HepG2 (cell line): ENCODE measurements at regions not wholly inside any gene's neighbourhood (a gene's known extent, or its start where the extent isn't known, plus 50 kb on each side); places are given as distances from the start of the nearest gene placed in this dataset.

ENCODE experiments used
- ATAC-seq: fragments of 200-7000 bp; cut with Tn5 transposase; 3 replicates; pipeline ENCODE4 v1.9.1; 2020; ENCODE audit warnings: mild to moderate bottlenecking, moderate library complexity
- BruUV-seq: library from RNA; stranded (reverse); fragments of 400-500 nt; replicated peaks from 2 replicates; lab custom pipeline; 2021; lab: Mats Ljungman, UMichigan
- CTCF ChIA-PET: fragments of 300-600 bp; formaldehyde crosslinking; extraction: SDS; loops from one replicate; lab custom pipeline; 2021; ENCODE audit warnings: low total read pairs, inconsistent platforms, low intra/inter-chr PET ratio; lab: Yijun Ruan, JAX
- POLR2A ChIA-PET: fragments of 350-600 bp; sonication (Branson Sonifier 250); formaldehyde crosslinking; loops from one replicate; lab custom pipeline; 2020; ENCODE audit warnings: antibody characterized with exemption, inconsistent platforms; lab: Yijun Ruan, JAX
- DNase-seq: peaks from one replicate; pipeline ENCODE4 v3.0.0-alpha.2; 2015; ENCODE audit warnings: low spot score
- FAIRE-seq: peaks from 3 replicates; lab custom pipeline; 2011; peaks lifted over from hg19 to GRCh38; lab: Jason Lieb, UNC
- H2AFZ ChIP-seq: one replicate; pipeline ENCODE4 v1.6.1; 2011; ENCODE audit warnings: low read length, inconsistent platforms
- H3K27ac ChIP-seq: fragments of 300-600 bp; 3 replicates; pipeline ENCODE4 v1.8.0; 2011; ENCODE audit warnings: mixed run types, mild to moderate bottlenecking, mixed read lengths, low read length, inconsistent platforms; ENCODE audit not compliant: insufficient read depth; ENCODE audit errors: extremely low read length
- H3K27me3 ChIP-seq, 2 experiments: fragments of 200-600 bp in 1 of 2; 2 replicates in 1 of 2; 3 replicates in 1 of 2; pipeline versions ENCODE4 v1.6.0 to v1.8.0; 2011; ENCODE audit warnings: low read length in 2 of 2, mild to moderate bottlenecking in 2 of 2, moderate library complexity in 2 of 2, inconsistent platforms in 1 of 2; ENCODE audit not compliant: insufficient read depth in 2 of 2, control insufficient read depth in 1 of 2
- H3K36me3 ChIP-seq, 2 experiments: fragments of 200-600 bp in 1 of 2; replicated peaks in 1 of 2; 2 replicates in 1 of 2; 3 replicates in 1 of 2; pipeline versions ENCODE4 v1.5.1 to v1.8.0; 2011; ENCODE audit warnings: low read length in 2 of 2, inconsistent platforms in 1 of 2; ENCODE audit not compliant: insufficient read depth in 2 of 2, control insufficient read depth in 1 of 2
- H3K4me1 ChIP-seq: 2 replicates; pipeline ENCODE4 v1.5.1; 2012; ENCODE audit warnings: low read length, inconsistent platforms; ENCODE audit not compliant: insufficient read depth
- H3K4me2 ChIP-seq: 2 replicates; pipeline ENCODE4 v1.6.0; 2011; ENCODE audit warnings: low read depth, low read length, inconsistent platforms
- H3K4me3 ChIP-seq, 3 experiments: fragments of 200-600 bp in 1 of 3; sonication (generic), shearing (Covaris generic) in 1 of 3; replicated peaks in 1 of 3; 2 replicates each; pipeline ENCODE4 v1.5.1; 2011 to 2016; ENCODE audit warnings: low read length in 3 of 3, inconsistent platforms in 2 of 3, low read depth in 2 of 3, mild to moderate bottlenecking in 2 of 3, control low read depth in 1 of 3, mixed read lengths in 1 of 3; ENCODE audit not compliant: insufficient read depth in 1 of 3
- H3K79me2 ChIP-seq: one replicate; pipeline ENCODE4 v1.6.1; 2011; ENCODE audit warnings: low read length, inconsistent platforms; ENCODE audit not compliant: insufficient read depth
- H3K9ac ChIP-seq: 2 replicates; pipeline ENCODE4 v1.6.0; 2011; ENCODE audit warnings: mild to moderate bottlenecking, low read depth, low read length, inconsistent platforms; ENCODE audit not compliant: insufficient read depth
- H3K9me3 ChIP-seq: 2 replicates; pipeline ENCODE4 v1.5.1; 2012; ENCODE audit warnings: mild to moderate bottlenecking, low read length
- H4K20me1 ChIP-seq: 2 replicates; pipeline ENCODE4 v1.6.0; 2011; ENCODE audit warnings: inconsistent platforms, mild to moderate bottlenecking, low read length, moderate library complexity; ENCODE audit not compliant: insufficient read depth
- FOXO1 ChIP-seq: sonication (generic); formaldehyde crosslinking; IDR thresholded peaks from 2 replicates; pipeline ENCODE4 v1.4.0; 2020; ENCODE audit warnings: missing genetic modification reagents
- HOXA7 ChIP-seq: sonication (generic); formaldehyde crosslinking; IDR thresholded peaks from 2 replicates; pipeline ENCODE4 v1.8.1; 2022; ENCODE audit warnings: mild to moderate bottlenecking, missing genetic modification reagents, moderate library complexity
- IKZF4 ChIP-seq: sonication (generic); formaldehyde crosslinking; IDR thresholded peaks from 2 replicates; pipeline ENCODE4 v1.5.1; 2020; ENCODE audit warnings: borderline replicate concordance, mild to moderate bottlenecking, low read depth, missing genetic modification reagents; ENCODE audit errors: not compliant biosample characterization
- PHF5A ChIP-seq: IDR thresholded peaks from one replicate; pipeline ENCODE4 v1.6.1; 2018; ENCODE audit warnings: low read depth, missing genetic modification reagents; ENCODE audit not compliant: unreplicated experiment
- RFX1 ChIP-seq: fragments of 450-650 bp; IDR thresholded peaks from 2 replicates; pipeline ENCODE4 v1.6.1; 2017
- SRF ChIP-seq: IDR thresholded peaks from 2 replicates; pipeline ENCODE4 v1.6.1; 2011; ENCODE audit warnings: mild to moderate bottlenecking, low read depth, low read length, moderate library complexity
- TBP ChIP-seq: sonication (generic); formaldehyde crosslinking; IDR thresholded peaks from 2 replicates; pipeline ENCODE4 v1.5.0; 2020; ENCODE audit warnings: missing genetic modification reagents
- ZFP37 ChIP-seq: sonication (generic); formaldehyde crosslinking; IDR thresholded peaks from 2 replicates; pipeline ENCODE4 v1.4.0; 2020; ENCODE audit warnings: missing genetic modification reagents, borderline replicate concordance
- ZFYVE20 ChIP-seq: sonication (generic); formaldehyde crosslinking; IDR thresholded peaks from 2 replicates; pipeline ENCODE4 v1.8.0; 2023; ENCODE audit warnings: low read depth, mild to moderate bottlenecking, moderate library complexity, missing genetic modification reagents, borderline replicate concordance
- ZKSCAN8 ChIP-seq: IDR thresholded peaks from 2 replicates; pipeline ENCODE4 v1.6.1; 2016; ENCODE audit warnings: borderline replicate concordance, missing genetic modification reagents, missing compliant biosample characterization
- ZNF160 ChIP-seq: sonication (generic); formaldehyde crosslinking; IDR thresholded peaks from 2 replicates; pipeline ENCODE4 v1.8.0; 2022; ENCODE audit warnings: mild to moderate bottlenecking, inconsistent platforms, missing genetic modification reagents
- ZNF230 ChIP-seq: sonication (generic); formaldehyde crosslinking; IDR thresholded peaks from 2 replicates; pipeline ENCODE4 v1.4.0; 2020; ENCODE audit warnings: mild to moderate bottlenecking, missing genetic modification reagents
- ZNF7 ChIP-seq: IDR thresholded peaks from 2 replicates; pipeline ENCODE4 v1.6.1; 2016; ENCODE audit warnings: missing biosample characterization, missing genetic modification reagents
- ZNF772 ChIP-seq: sonication (generic); formaldehyde crosslinking; IDR thresholded peaks from 2 replicates; pipeline ENCODE4 v1.5.0; 2020; ENCODE audit warnings: mild to moderate bottlenecking, missing genetic modification reagents
- ZNF775 ChIP-seq: sonication (generic); formaldehyde crosslinking; IDR thresholded peaks from 2 replicates; pipeline ENCODE4 v1.4.0; 2020; ENCODE audit warnings: missing genetic modification reagents, mild to moderate bottlenecking, moderate library complexity, borderline replicate concordance
- ZNF780A ChIP-seq: sonication (generic); formaldehyde crosslinking; IDR thresholded peaks from 2 replicates; pipeline ENCODE4 v1.8.0; 2022; ENCODE audit warnings: mild to moderate bottlenecking, missing genetic modification reagents, moderate library complexity
- ZNF782 ChIP-seq: sonication (generic); formaldehyde crosslinking; IDR thresholded peaks from 2 replicates; pipeline ENCODE4 v1.4.0; 2020; ENCODE audit warnings: missing genetic modification reagents, mild to moderate bottlenecking, borderline replicate concordance
- in situ Hi-C: cut with HindIII; loops from 2 replicates; pipeline ENCODE4 v1.10.0; 2017; ENCODE audit warnings: low pct_unique_long_range_greater_than_20kb; ENCODE audit not compliant: extremely low pct_ligation_motif_present
- intact Hi-C: fragments of 100-400 bp; cut with micrococcal nuclease; formaldehyde crosslinking; loops from one replicate; pipeline ENCODE4 v1.10.0; 2022; ENCODE audit not compliant: unreplicated experiment
- TF ChIP-seq, protein P1 (sequence below): IDR thresholded peaks from 2 replicates; pipeline ENCODE4 v1.6.1; 2016
- TF ChIP-seq, protein P2 (sequence below): sonication (generic); formaldehyde crosslinking; IDR thresholded peaks from 2 replicates; pipeline ENCODE4 v1.4.0; 2020; ENCODE audit warnings: missing genetic modification reagents, borderline replicate concordance
- TF ChIP-seq, protein P3 (sequence below): fragments of 450-650 bp; IDR thresholded peaks from 2 replicates; pipeline ENCODE4 v1.6.1; 2016
- TF ChIP-seq, protein P4 (sequence below): sonication (generic); formaldehyde crosslinking; IDR thresholded peaks from 2 replicates; pipeline ENCODE4 v1.5.1; 2020; ENCODE audit warnings: missing genetic modification reagents, mild to moderate bottlenecking, borderline replicate concordance
- TF ChIP-seq, protein P5 (sequence below): sonication (generic); formaldehyde crosslinking; IDR thresholded peaks from 2 replicates; pipeline ENCODE4 v1.5.0; 2020; ENCODE audit warnings: missing genetic modification reagents

DNA sequence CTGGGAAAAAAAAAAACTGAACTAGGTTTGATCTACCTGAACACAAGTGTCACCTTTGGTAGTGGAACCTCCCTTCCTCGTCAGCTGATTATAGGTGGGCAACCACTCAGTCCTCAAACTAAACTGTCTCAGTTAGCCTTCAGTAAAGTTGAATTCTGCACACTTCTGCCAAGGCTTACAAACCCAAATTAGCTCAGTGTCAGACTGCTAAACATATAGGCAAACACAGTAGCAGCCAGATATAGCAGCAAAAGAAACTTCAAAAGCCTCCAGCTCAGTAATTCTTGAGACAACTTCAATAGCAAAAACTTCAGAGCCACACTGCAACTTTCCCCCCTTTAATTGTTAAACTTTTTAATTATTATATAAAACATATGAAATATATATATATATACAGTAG, 956.9 kb downstream of the XPNPEP1 start (continued):
- TF ChIP-seq SRF (no peak), IKZF4 (CRISPR knock-in tag) (no peak), HOXA7 (CRISPR knock-in tag) (no peak), ZFYVE20 (CRISPR knock-in tag) (no peak), ZFP37 (CRISPR knock-in tag) (no peak), PHF5A (CRISPR knock-in tag) (no peak), ZNF782 (CRISPR knock-in tag) (no peak), ZNF775 (CRISPR knock-in tag) (no peak)
- TF ChIP-seq, protein P1, sequence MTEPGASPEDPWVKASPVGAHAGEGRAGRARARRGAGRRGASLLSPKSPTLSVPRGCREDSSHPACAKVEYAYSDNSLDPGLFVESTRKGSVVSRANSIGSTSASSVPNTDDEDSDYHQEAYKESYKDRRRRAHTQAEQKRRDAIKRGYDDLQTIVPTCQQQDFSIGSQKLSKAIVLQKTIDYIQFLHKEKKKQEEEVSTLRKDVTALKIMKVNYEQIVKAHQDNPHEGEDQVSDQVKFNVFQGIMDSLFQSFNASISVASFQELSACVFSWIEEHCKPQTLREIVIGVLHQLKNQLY (CRISPR knock-in tag) = no peak
- TF ChIP-seq, protein P2, sequence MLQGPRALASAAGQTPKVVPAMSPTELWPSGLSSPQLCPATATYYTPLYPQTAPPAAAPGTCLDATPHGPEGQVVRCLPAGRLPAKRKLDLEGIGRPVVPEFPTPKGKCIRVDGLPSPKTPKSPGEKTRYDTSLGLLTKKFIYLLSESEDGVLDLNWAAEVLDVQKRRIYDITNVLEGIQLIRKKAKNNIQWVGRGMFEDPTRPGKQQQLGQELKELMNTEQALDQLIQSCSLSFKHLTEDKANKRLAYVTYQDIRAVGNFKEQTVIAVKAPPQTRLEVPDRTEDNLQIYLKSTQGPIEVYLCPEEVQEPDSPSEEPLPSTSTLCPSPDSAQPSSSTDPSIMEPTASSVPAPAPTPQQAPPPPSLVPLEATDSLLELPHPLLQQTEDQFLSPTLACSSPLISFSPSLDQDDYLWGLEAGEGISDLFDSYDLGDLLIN (CRISPR knock-in tag) = no peak
- TF ChIP-seq, all 625 proteins: peak for 0

DNA sequence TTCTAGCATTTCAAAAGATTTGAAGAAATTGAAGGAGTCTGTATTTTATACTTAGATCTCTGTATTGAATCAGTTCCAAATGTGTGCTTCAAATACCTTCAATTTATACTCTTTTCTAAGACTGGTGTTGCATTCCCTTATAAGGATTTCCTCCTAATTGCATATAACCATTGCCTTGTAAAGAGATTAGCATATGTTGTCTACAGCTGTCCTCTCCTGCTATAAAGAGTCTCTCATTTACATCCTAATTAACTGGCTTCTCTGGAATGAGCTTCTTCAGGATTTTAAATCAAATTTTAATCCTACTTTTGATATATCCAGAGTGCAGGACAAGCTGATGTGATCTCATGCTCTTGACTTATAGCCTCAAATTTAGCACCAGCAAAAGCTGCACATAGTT, 957.3 kb downstream of the XPNPEP1 start:
- Histone ChIP-seq H2AFZ (no peak overlapping the region), H3K79me2 (no peaks in the 10 kb centered on the region), H3K27ac (no peak overlapping the region), H3K4me2 (no peak overlapping the region), H3K9me3 (peaks cover 85% of the 10 kb centered on the region), H3K27me3 (no peaks in the 10 kb centered on the region; a peak in 1 of 5 replicates), H3K4me1 (no peaks in the 10 kb centered on the region), H3K9ac (no peak overlapping the region), H3K36me3 (no peaks in the 10 kb centered on the region), H3K4me3 (no peak overlapping the region), H4K20me1 (no peaks in the 10 kb centered on the region)
- DNase-seq = no peak
- no peak for FAIRE-seq
- CTCF ChIA-PET = no interaction called here
- POLR2A ChIA-PET = no interaction called here
- no TSS peak for BruUV-seq
- ATAC-seq = no peak
- intact Hi-C loops = no loop called here
- in situ Hi-C loops = no loop called here
- TF ChIP-seq ZNF7 (CRISPR knock-in tag) = no peak
- no peak for TF ChIP-seq ZKSCAN8
- TF ChIP-seq, protein P3, sequence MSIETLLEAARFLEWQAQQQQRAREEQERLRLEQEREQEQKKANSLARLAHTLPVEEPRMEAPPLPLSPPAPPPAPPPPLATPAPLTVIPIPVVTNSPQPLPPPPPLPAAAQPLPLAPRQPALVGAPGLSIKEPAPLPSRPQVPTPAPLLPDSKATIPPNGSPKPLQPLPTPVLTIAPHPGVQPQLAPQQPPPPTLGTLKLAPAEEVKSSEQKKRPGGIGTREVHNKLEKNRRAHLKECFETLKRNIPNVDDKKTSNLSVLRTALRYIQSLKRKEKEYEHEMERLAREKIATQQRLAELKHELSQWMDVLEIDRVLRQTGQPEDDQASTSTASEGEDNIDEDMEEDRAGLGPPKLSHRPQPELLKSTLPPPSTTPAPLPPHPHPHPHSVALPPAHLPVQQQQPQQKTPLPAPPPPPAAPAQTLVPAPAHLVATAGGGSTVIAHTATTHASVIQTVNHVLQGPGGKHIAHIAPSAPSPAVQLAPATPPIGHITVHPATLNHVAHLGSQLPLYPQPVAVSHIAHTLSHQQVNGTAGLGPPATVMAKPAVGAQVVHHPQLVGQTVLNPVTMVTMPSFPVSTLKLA = no peak
- TF ChIP-seq, protein P4, sequence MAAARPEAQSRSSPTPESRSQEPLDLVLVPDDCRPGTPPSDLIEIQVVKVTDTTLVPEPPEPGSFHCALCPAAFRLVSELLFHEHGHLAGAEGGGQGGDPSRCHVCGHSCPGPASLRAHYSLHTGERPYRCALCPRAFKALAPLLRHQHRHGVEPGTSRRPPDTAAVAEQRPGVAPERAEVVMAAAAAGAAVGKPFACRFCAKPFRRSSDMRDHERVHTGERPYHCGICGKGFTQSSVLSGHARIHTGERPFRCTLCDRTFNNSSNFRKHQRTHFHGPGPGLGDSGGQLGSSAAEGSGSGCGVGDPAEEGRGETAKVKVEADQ = no peak
- TF ChIP-seq ZNF160 (CRISPR knock-in tag) = no peak
- TF ChIP-seq ZNF230 (CRISPR knock-in tag) = no peak
- TF ChIP-seq ZNF772 (CRISPR knock-in tag) = no peak
- TF ChIP-seq, protein P5, sequence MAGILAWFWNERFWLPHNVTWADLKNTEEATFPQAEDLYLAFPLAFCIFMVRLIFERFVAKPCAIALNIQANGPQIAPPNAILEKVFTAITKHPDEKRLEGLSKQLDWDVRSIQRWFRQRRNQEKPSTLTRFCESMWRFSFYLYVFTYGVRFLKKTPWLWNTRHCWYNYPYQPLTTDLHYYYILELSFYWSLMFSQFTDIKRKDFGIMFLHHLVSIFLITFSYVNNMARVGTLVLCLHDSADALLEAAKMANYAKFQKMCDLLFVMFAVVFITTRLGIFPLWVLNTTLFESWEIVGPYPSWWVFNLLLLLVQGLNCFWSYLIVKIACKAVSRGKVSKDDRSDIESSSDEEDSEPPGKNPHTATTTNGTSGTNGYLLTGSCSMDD (CRISPR knock-in tag) = no peak
- no peak for TF ChIP-seq RFX1
- TF ChIP-seq ZNF780A (CRISPR knock-in tag) = no peak
- no peak for TF ChIP-seq FOXO1
- no peak for TF ChIP-seq TBP (CRISPR knock-in tag)
